ENCODE measurements at regions not wholly inside any gene's neighbourhood (a gene's known extent, or its start where the extent isn't known, plus 50 kb on each side); places are given as distances from the start of the nearest gene placed in this dataset.

DNA sequence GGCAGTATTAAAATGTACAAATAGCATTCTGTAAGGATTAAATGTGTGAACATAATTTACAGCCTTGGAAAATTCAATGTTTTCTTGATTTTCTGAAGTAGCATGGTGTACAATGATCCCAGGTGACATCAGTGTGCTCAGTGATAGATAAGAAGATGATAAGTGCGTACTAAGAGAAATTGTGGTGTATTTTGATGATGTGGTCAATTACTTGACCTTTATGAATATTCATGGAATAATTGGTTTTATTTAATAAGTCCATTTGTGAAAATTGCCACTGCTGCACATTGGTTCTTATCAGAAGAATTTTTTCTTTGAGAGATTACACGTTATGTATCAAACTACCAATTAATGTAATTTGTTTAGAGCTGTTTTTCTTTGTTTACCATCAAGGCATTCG lies 128.8 kb downstream of the FOXG1 start:
- Histone ChIP-seq H3K36me3 (ENCODE audit: insufficient read depth, low read length) (no peaks in the 10 kb centered on the region), H3K27ac (ENCODE audit: low read depth in 1 of 2, low read length in 2 of 2) (no peak overlapping the region), H3K4me1 (ENCODE audit: insufficient read depth, low read length) (no peaks in the 10 kb centered on the region), H3K4me3 (ENCODE audit: low read length) (no peak overlapping the region), H3K9me3 (ENCODE audit: control insufficient read depth in 1 of 2, insufficient read depth in 1 of 2, low read length in 2 of 2) (peaks cover 0 to 4% of the 10 kb centered on the region in 2 experiments), H3K27me3 (ENCODE audit: control insufficient read depth in 1 of 2, insufficient read depth in 2 of 2, low read length in 2 of 2) (no peaks in the 10 kb centered on the region)
- intact Hi-C loops (cut with DNase I, micrococcal nuclease): no loop called here
- no peak for ATAC-seq (ENCODE audit: poor library complexity)
- ChIA-PET POLR2A (no interaction called here), CTCF (no interaction called here)
- Mint-ChIP-seq H3K4me3 (no peak overlapping the region), H3K36me3 (ENCODE audit: low read depth) (no peaks in the 10 kb centered on the region), H3K9me3 (peaks cover 6% of the 10 kb centered on the region), H3K4me1 (ENCODE audit: low read depth) (no peaks in the 10 kb centered on the region), H3K27me3 (no peaks in the 10 kb centered on the region), H3K27ac (no peak overlapping the region)
- no peak for DNase-seq
- TF ChIP-seq CTCF (IDR thresholded peaks at IDR 0.05): no peak

- DNase-seq (no peak), ATAC-seq (ENCODE audit: poor library complexity) (no peak)
- H3K4me1 Mint-ChIP-seq (ENCODE audit: low read depth): no peaks in the 10 kb centered on the region
- H3K27ac ChIP-seq (ENCODE audit: low read depth in 1 of 2, low read length in 2 of 2): no peak overlapping the region
- H3K27ac Mint-ChIP-seq: no peak overlapping the region
- H3K4me1 ChIP-seq (ENCODE audit: insufficient read depth, low read length): no peaks in the 10 kb centered on the region
- H3K27me3 Mint-ChIP-seq: no peaks in the 10 kb centered on the region
- no peak overlapping the region for H3K4me3 Mint-ChIP-seq
- H3K36me3 ChIP-seq (ENCODE audit: insufficient read depth, low read length): no peaks in the 10 kb centered on the region
- CTCF ChIA-PET: no interaction called here
- peaks cover 0 to 4% of the 10 kb centered on the region in 2 experiments for H3K9me3 ChIP-seq (ENCODE audit: control insufficient read depth in 1 of 2, insufficient read depth in 1 of 2, low read length in 2 of 2)
- no peak overlapping the region for H3K4me3 ChIP-seq (ENCODE audit: low read length)
- no peaks in the 10 kb centered on the region for H3K27me3 ChIP-seq (ENCODE audit: control insufficient read depth in 1 of 2, insufficient read depth in 2 of 2, low read length in 2 of 2)
- intact Hi-C loops (cut with DNase I, micrococcal nuclease): no loop called here
- POLR2A ChIA-PET: no interaction called here
- no peak for TF ChIP-seq CTCF (IDR thresholded peaks at IDR 0.05)
- peaks cover 5% of the 10 kb centered on the region for H3K9me3 Mint-ChIP-seq
- H3K36me3 Mint-ChIP-seq (ENCODE audit: low read depth): no peaks in the 10 kb centered on the region
Observed at GRCh38 chr14:28896337-28896736, 129.8 kb downstream of the FOXG1 start.

- Mint-ChIP-seq H3K4me1 (ENCODE audit: low read depth) (no peaks in the 10 kb centered on the region), H3K27me3 (no peaks in the 10 kb centered on the region), H3K9me3 (no peaks in the 10 kb centered on the region), H3K4me3 (no peak overlapping the region), H3K27ac (no peak overlapping the region), H3K36me3 (ENCODE audit: low read depth) (no peaks in the 10 kb centered on the region)
- CTCF ChIA-PET: no interaction called here
- no peaks in the 10 kb centered on the region for H3K4me1 ChIP-seq (ENCODE audit: insufficient read depth, low read length)
- no peak overlapping the region for H3K27ac ChIP-seq (ENCODE audit: low read depth in 1 of 2, low read length in 2 of 2)
- intact Hi-C loops (cut with DNase I, micrococcal nuclease): no loop called here
- no peak overlapping the region for H3K4me3 ChIP-seq (ENCODE audit: low read length)
- no peaks in the 10 kb centered on the region for H3K27me3 ChIP-seq (ENCODE audit: control insufficient read depth in 1 of 2, insufficient read depth in 2 of 2, low read length in 2 of 2)
- POLR2A ChIA-PET: no interaction called here
- DNase-seq: no peak
- TF ChIP-seq CTCF (IDR thresholded peaks at IDR 0.05): no peak
- no peak for ATAC-seq (ENCODE audit: poor library complexity)
- H3K36me3 ChIP-seq (ENCODE audit: insufficient read depth, low read length): no peaks in the 10 kb centered on the region
- peaks cover 0 to 4% of the 10 kb centered on the region in 2 experiments for H3K9me3 ChIP-seq (ENCODE audit: control insufficient read depth in 1 of 2, insufficient read depth in 1 of 2, low read length in 2 of 2)
Observed at GRCh38 chr14:28901631-28902030, 135.0 kb downstream of the FOXG1 start.
